NCI-H82 treated with DMSO at 0.1 percent for 48 hours (cell line): ENCODE measurements at regions not wholly inside any gene's neighbourhood (a gene's known extent, or its start where the extent isn't known, plus 50 kb on each side); places are given as distances from the start of the nearest gene placed in this dataset.

ENCODE experiments used
- DNase-seq: peaks from one replicate; lab custom pipeline; 2025; ENCODE audit not compliant: unreplicated experiment; lab: John Stamatoyannopoulos, UW

GRCh38 chr2:39534095-39534711, 97.1 kb upstream of the MAP4K3 start:
- DNase-seq, result no peak

GRCh38 chr2:39535636-39536185, 98.6 kb upstream of the MAP4K3 start:
- no peak for DNase-seq

GRCh38 chr2:39537150-39537549, 100.1 kb upstream of the MAP4K3 start:
- DNase-seq, result no peak

GRCh38 chr2:39538718-39539117, 101.6 kb upstream of the MAP4K3 start:
- no peak for DNase-seq

- no peak for DNase-seq
These were observed 103.3 kb upstream of the MAP4K3 start for GRCh38 chr2:39540414-39540813.

GRCh38 chr2:39541011-39541930, 104.2 kb upstream of the MAP4K3 start:
- DNase-seq, result no peak

GRCh38 chr2:39542523-39542922, 105.4 kb upstream of the MAP4K3 start:
- DNase-seq, result peak; percentile 67

GRCh38 chr2:39545957-39546356, 108.9 kb upstream of the MAP4K3 start:
- no peak for DNase-seq

GRCh38 chr2:39546409-39546808, 109.3 kb upstream of the MAP4K3 start:
- no peak for DNase-seq

GRCh38 chr2:39546937-39547336, 109.9 kb upstream of the MAP4K3 start:
- no peak for DNase-seq

GRCh38 chr2:39547811-39548719, 111.0 kb upstream of the MAP4K3 start:
- DNase-seq, result no peak

GRCh38 chr2:39549000-39549399, 111.9 kb upstream of the MAP4K3 start:
- no peak for DNase-seq

GRCh38 chr2:39549718-39550464, 112.8 kb upstream of the MAP4K3 start:
- DNase-seq, result no peak

GRCh38 chr2:39550701-39551285, 113.7 kb upstream of the MAP4K3 start:
- no peak for DNase-seq

- DNase-seq, result no peak
These were observed 106.8 kb upstream of the TMEM178A start for GRCh38 chr2:39558906-39559305.

GRCh38 chr2:39563572-39563971, 102.1 kb upstream of the TMEM178A start:
- DNase-seq, result no peak

- no peak for DNase-seq
These were observed 98.2 kb upstream of the TMEM178A start for GRCh38 chr2:39567507-39567906.

GRCh38 chr2:39568116-39568515, 97.6 kb upstream of the TMEM178A start:
- DNase-seq, result no peak

- DNase-seq, result no peak
These were observed 97.1 kb upstream of the TMEM178A start for GRCh38 chr2:39568561-39569006.

GRCh38 chr2:39570130-39570555, 95.6 kb upstream of the TMEM178A start:
- DNase-seq, result no peak
